BE2C (cell line): ENCODE measurements at regions not wholly inside any gene's neighbourhood (a gene's known extent, or its start where the extent isn't known, plus 50 kb on each side); places are given as distances from the start of the nearest gene placed in this dataset.

Experiments used
- DNase-seq: peaks from one replicate; pipeline ENCODE4 v3.0.0-alpha.2; 2020
- H3K27me3 ChIP-seq: fragments of 250-450 bp; sonication (Bioruptor Pico); 2 replicates; pipeline ENCODE4 v1.5.1; 2020; ENCODE audit warnings: mild to moderate bottlenecking
- H3K36me3 ChIP-seq: fragments of 250-450 bp; sonication (Bioruptor Pico); 2 replicates; pipeline ENCODE4 v1.5.1; 2020; ENCODE audit warnings: mild to moderate bottlenecking
- H3K4me1 ChIP-seq: fragments of 250-450 bp; sonication (Bioruptor Pico); 2 replicates; pipeline ENCODE4 v1.5.1; 2020
- H3K4me3 ChIP-seq: 2 replicates; pipeline ENCODE4 v1.5.1; 2011; ENCODE audit warnings: low read depth, low read length
- H3K9me3 ChIP-seq: fragments of 250-450 bp; sonication (Bioruptor Pico); 2 replicates; pipeline ENCODE4 v1.5.1; 2020
- CTCF ChIP-seq: IDR thresholded peaks from 2 replicates; pipeline ENCODE4 v1.5.1; 2012; ENCODE audit warnings: mild to moderate bottlenecking, low read depth, low read length

- Histone ChIP-seq H3K9me3 (no peaks in the 10 kb centered on the region; the same call in 1 of the 2 replicates), H3K4me3 (no peak overlapping the region), H3K4me1 (no peaks in the 10 kb centered on the region), H3K27me3 (no peaks in the 10 kb centered on the region), H3K36me3 (no peaks in the 10 kb centered on the region)
- DNase-seq, result no peak
- no peak for TF ChIP-seq CTCF
Observed at GRCh38 chr14:82422230-82422629, 888.6 kb upstream of the SEL1L start.

DNA sequence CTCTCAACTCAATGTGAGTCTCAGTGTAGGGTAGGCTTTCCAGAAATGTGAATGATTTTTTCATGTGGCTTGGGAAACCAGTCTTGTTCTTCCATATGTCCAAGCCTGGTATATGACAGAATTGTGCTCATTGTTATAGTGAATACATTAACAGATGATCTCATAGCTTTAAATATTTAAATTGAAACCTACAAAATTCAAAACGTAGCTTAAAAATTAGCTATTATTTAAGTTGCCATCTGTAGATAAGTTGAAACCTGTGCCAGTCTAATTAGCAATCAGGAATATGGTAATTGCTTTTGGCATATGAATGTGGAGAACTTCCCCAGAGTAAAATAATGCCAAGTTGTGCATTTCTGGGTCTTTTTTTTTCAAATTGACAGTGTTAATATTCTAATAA is 891.6 kb upstream of the SEL1L start:
- no peak for DNase-seq
- Histone ChIP-seq H3K36me3 (no peaks in the 10 kb centered on the region), H3K4me3 (no peak overlapping the region), H3K27me3 (no peaks in the 10 kb centered on the region), H3K4me1 (no peaks in the 10 kb centered on the region), H3K9me3 (no peaks in the 10 kb centered on the region; the same call in 1 of the 2 replicates)
- TF ChIP-seq CTCF, result no peak

DNA sequence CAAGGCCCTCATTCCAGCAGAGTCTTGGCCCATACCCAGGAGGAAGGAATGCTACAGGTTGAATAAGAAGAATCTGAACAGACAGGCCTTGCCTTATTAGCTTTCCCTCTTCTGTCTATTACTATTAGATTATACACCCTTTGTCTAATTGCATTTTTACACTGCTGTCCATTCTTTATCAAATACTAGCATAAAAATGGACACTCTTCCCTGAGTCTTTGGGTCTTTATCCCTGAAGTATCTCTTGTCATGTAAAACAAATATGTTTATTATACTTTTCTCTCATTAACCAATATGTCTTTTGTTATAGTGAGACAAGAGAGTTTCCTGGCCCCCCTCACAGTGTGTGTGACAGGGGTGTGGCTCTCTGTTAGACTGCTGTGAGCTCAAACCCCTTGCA is 897.4 kb upstream of the SEL1L start:
- no peak for TF ChIP-seq CTCF
- Histone ChIP-seq H3K4me1 (no peaks in the 10 kb centered on the region), H3K9me3 (no peaks in the 10 kb centered on the region; the same call in 1 of the 2 replicates), H3K27me3 (no peaks in the 10 kb centered on the region), H3K4me3 (no peak overlapping the region), H3K36me3 (no peaks in the 10 kb centered on the region)
- DNase-seq, result no peak

GRCh38 chr14:82432301-82433105 is 898.9 kb upstream of the SEL1L start:
- Histone ChIP-seq H3K4me1 (no peaks in the 10 kb centered on the region), H3K27me3 (no peaks in the 10 kb centered on the region), H3K4me3 (no peak overlapping the region), H3K36me3 (no peaks in the 10 kb centered on the region), H3K9me3 (no peaks in the 10 kb centered on the region; the same call in 1 of the 2 replicates)
- no peak for TF ChIP-seq CTCF
- DNase-seq, result no peak

DNA sequence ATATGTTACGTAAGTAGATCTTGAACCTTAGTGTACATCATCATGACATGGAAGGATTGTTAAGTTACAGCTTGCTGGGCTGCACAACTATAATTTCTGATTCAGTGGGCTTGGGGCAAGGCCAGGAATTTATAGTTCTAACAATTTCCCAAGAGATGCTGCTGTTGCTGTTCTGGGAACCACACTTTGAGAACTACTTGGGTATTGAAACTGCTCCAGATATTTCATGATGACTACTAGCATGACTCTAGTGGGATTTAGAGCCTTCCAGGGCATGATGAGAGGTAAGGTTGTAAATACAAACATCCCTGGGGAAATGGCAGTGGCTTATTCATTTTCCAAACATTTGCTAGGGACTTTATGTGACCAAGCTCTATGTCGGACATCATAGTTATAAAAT is 904.8 kb upstream of the SEL1L start:
- Histone ChIP-seq H3K27me3 (no peaks in the 10 kb centered on the region), H3K9me3 (no peaks in the 10 kb centered on the region), H3K4me1 (no peaks in the 10 kb centered on the region), H3K4me3 (no peak overlapping the region), H3K36me3 (no peaks in the 10 kb centered on the region)
- DNase-seq, result no peak
- no peak for TF ChIP-seq CTCF

DNA sequence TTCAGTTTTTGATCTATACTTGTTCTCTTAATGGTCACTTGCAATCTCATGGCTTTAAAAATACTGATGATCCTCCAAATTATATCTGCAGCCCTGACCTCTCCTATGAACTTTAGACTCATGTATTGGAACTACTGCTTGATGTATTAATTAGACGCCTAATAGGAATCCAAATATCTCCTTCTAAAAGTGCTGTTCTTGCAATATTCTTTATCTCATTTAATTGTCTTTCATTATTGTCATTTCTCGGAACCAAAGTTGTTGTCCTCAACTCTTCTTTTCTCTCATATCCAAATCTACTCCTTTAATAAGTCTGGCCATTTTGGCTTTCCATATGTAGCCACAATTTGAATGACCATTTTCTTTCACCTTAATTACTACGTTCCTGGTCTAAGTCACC is 907.6 kb upstream of the SEL1L start:
- no peaks in the 10 kb centered on the region for H3K9me3 ChIP-seq
- H3K27me3 ChIP-seq, result no peaks in the 10 kb centered on the region
- H3K4me3 ChIP-seq, result no peak overlapping the region
- TF ChIP-seq CTCF, result no peak
- no peaks in the 10 kb centered on the region for H3K4me1 ChIP-seq
- no peaks in the 10 kb centered on the region for H3K36me3 ChIP-seq
- no peak for DNase-seq
